NCI-H1417 treated with DMSO at 0.1 percent for 48 hours (cell line): ENCODE measurements at regions not wholly inside any gene's neighbourhood (a gene's known extent, or its start where the extent isn't known, plus 50 kb on each side); places are given as distances from the start of the nearest gene placed in this dataset.

Experiments used
- DNase-seq: peaks from one replicate; lab custom pipeline; 2025; lab: John Stamatoyannopoulos, UW

GRCh38 chr4:1511441-1512041, 105.3 kb upstream of the NKX1-1 start:
- DNase-seq = no peak

GRCh38 chr4:1510931-1511330, 104.7 kb upstream of the NKX1-1 start:
- DNase-seq = no peak

DNA sequence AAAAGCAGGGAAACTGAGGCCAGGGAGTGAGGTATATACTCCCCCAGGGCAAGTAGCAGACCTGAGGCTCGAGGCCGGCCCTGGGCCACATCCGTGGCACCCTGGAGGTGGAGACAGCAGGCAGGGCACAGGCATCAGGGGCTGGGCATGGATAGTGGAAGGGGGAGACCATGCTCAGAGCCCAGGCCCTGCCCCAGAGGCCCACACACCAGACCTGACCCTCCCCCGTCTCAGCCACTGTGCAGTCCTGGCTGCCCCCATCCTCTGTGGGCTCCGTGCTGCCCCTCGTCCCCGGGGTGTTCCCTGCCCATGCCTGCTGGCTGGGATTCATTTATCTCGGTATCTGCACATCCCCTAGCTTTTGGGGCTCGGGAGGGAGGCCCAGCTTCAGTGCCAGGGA, 103.1 kb upstream of the NKX1-1 start:
- DNase-seq = no peak

DNA sequence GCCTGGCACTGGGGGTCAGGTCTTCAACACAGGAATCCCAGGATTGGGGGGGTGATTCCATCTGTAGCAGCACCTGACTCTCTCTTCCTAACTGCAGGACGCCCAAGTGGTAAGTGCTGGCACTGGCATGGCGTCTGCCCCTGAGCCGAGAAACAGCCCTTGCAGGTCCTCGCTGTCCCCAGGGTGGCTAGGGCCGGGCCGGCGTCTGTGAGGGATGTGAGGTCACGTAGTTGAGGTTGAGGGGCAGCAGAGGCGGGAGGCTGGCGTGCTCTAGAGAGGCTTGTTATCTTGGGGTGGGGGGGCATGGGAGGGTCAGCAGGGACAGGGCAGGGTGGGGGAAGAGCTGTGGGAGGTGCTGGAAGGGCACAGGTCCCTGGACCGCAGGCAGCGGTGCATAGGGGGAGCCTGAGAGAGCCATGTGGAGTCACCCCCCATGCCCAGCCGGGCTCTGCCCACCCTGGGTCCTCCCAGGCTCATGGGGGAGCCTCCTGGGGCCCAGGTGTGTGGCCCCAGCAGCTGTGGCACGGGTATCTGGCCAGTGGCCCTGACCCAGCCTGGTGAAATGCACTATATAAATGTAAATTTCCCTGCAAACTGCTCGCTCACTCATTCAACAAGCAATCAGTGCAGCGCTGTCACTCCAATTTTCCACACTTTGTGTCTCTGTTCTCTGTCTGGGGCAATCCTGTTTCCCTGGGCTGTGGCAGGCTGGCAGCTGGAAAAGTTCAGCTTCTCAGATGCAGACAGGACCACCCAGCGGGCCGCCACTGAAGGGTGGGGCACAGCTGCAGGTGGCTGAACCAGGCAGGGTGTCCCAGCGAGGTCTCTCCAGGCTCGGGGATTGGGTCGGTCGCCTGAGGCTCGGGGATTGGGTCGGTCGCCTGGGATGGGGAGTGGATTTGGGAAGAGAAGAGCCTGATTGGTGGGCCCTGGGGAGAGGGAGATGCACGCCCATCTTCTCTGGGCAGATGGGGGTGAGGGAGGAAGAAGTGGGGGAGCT, 102.2 kb upstream of the NKX1-1 start:
- no peak for DNase-seq

DNA sequence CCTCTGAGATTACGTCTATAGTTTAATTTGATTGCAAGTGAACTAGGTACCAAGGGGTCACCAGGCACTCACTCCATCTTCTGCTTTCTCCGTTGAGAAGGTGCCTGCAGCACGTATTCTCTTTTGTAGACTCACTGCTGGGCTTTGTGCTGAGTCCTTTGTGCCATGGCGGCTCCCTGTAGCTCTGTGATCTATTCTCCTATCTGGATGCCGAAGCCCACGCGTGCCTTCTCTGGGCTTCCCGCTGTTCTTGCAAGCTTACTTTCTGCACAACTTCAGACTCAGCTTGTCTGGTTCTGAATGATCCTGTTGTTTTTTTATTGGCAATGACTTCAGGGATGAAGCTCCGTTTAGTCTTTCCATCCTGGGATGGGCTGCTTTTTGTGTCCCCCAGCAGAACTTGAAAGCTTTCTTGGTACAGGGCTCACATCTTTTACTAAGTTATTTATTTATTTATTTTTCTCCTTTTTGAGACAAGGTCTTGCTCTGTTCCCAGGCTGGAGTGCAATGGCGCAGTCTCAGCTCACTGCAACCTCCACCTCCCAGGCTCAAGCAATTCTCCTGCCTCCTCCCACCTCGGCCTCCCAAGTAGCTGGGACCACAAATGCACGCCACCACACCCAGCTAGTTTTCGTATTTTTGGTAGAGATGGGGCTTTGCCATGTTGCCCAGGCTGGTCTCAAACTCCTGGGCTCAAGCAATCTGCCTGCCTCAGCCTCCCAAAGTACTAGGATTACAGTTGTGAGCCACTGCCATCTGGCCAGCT, 100.9 kb upstream of the NKX1-1 start:
- DNase-seq = no peak

- no peak for DNase-seq
Observed at GRCh38 chr4:1505511-1506460, 99.5 kb upstream of the NKX1-1 start.

DNA sequence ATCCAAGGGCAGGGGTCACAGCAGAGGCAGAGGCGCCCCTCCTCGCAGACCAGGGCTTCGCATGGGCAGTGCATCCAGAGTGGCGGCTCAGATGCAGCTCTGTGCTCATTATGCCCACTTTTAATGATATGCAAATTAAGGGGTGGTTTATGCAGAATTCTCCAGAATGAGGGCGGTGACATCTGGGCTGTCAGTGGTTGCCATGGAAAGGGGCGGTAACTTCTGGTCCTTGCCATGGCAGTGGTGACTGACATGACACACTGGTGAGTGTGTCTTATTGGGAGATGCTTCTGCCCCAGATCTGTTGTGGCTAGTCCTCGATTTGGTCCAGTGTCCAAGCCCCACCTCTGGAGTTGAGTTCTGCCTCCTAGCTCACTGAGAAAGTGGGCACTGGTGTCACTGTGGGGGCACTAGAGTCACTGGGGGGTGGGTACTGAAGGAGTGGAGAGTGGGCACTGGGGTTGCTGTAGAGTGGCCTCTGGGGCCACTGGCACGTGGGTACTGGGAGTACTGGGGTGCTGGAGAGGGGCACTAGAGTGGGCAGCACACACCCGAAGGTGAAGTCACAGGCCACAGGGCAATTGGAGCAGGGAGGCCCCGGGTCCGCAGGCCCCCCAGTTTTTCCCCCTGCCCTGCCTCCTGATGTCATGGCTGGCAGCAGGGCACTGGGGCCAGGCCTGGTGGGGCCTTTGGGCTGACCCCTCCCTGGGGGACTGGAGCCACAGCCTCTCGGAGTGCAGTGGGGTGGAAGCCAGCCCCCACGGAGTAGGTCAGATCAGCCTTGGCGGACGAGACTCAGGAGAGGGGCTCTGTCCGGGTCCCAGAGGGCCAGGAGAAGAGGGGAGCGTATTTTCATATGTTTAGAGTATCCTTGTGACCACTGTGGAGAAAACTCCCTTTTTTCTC, 98.6 kb upstream of the NKX1-1 start:
- no peak for DNase-seq

DNA sequence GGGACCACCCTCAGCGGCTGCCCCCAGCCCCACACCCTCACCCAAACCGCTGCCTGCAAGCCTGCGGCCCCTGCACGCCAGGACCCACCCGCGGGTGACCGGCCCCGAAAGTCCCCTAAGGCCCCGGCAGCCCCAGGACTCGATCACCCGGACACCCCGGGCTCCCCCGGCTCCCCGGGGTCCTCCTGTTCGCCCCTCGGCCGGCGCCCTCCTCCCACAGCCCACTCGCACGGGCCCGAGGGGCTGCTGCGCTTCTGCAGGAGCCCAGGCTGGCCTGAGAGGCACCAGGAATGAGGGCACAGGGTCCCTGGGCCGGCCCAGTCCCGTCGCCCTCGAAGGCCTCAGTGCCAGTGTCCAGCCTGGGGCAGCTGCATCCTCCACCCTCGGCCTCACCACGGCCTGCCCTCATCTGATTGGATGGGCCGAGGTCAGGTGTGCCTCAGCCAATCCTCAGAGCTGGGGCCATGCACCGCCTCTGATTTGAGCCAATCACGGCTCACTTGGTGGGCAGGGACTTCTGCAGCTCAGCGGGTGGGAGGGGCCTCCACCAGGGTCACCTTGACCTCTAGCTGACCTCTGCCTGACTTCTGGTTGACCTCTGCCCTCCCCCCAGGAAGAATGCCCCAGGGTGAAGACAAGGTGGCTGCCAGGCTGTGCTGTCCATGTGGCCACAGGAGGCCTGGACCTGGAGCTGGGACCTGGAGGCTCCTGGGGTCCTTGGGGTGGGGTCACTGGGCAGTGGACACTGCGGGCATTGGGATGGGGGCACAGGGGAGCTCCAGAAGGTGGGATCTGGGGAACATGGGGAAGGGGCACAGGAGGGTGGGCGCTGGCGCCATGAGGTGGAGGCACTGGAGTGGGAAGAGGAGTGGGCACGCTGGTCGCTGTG, 97.6 kb upstream of the NKX1-1 start:
- no peak for DNase-seq

DNA sequence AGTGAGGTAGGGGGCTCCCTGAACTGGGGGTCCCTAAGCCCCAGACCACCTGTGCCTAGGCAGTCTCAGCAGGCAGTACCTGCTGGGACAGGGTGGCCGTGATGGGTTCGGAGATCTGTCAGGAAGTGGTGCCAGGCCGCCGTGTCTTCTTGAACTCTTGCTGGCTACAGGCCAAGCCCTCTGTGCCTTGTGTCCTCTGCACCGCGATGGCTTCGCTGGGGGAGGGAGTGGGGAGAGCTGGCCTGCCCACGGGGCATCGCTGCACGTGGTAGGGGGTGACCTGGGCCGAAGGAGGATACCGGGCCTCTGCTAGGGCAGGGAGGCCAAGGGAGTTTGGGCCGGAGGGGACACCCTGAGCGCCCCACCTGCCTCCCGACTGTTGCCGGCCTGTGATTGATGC, 96.7 kb upstream of the NKX1-1 start:
- DNase-seq = no peak

DNA sequence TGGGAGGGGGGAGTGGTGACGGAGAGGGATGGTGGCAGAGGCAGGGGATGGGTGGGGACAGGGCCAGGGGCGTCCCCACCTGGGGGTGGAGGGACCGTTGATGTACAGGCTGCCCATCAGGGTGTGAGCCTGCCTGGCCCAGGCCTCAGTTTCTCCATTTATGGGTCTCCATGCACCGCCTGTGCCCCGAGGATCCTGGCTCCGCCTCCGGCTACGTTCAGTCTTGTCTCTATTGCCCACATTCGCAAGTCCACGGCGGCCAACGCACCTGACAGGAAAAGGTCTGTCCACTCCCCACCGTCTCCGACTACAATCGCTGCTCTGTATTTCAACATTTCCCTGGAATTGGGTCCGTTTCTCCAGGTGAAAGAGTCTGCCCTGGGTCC, 96.3 kb upstream of the NKX1-1 start:
- DNase-seq = no peak

- no peak for DNase-seq
Observed at GRCh38 chr4:1501754-1502500, 95.7 kb upstream of the NKX1-1 start.

- DNase-seq = no peak
Observed at GRCh38 chr4:1500966-1501753, 94.9 kb upstream of the NKX1-1 start.

DNA sequence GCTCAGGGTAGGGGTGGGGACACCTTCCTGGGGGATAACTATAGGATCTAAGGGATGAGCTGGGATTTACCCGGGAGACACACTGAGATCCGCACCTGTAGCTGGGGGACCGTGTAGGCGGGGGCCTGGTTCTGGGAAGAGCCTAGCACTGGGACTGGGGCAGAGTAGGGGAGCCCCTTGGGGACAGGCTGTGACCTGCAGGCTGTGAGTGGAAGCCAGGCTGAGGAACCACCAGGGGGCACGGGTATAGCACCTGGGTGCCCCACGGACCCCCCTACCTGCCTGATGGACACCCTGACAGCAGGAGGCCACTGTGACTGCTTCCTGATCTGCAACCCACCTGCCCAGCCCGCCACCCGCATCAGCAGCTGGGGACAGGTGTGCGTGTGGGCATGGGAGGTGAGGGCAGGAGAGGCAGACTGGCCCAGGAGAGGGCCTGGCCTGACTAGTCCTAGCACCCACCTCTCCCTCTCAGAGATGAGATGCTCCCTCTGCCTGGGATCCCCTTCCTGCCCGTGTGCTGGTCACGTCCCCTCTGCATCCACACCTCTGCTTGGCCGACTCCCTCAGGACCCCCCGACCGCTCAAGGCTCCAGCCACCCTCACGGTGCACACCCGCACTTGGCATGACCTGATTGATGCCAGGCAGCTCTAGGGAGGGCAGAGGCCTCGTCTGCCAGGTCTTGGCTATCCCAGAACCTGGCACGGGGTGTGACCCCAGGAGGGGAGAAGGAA, 94.2 kb upstream of the NKX1-1 start:
- DNase-seq = no peak

DNA sequence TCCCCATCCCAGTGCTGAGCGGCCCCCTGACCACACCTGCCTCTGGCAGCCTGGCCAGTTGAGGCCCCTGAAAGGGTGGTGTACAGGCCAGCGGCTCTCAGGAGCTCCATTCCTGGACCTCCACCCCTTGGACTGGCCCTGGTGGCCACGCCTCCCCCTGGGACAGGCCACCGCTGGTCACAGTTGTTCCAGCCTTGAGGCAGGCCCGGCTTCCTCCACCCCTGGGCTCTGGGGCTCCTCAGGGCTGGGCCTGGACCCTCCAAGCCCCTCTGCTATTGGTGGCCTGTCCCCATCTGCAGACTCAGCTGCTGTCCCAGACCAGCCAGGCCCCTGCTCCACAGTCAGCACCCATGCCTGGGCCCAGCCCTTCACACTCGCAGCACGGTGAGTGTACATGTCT, 93.2 kb upstream of the NKX1-1 start:
- DNase-seq = no peak

- DNase-seq = no peak
Observed at GRCh38 chr4:1497189-1497801, 91.1 kb upstream of the NKX1-1 start.

DNA sequence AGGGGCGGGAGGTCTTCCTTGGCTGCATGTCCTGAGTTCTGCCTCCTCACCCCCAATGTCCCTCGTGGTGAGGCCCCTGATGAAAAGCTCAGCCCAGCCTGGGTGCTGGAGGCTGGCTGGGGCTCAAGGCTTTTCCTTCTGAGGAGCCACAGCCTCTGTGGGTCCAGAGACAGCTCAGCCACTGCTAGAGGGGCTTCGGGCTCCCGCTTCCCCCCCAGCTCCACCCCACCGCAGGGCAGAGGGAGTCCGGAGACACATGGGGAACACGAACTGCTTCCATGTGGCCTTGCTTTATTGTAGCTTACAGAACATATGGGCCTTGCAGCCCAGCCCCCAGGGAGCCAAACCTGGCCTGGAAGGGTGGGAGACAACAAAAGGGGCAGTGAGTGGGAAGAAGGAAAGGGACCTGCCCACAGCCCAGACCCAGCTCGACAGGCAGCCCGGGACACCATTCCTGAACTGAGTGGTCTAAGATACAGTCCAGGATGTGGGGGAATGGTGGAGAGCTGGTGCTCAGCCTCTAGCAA, 89.9 kb upstream of the NKX1-1 start:
- DNase-seq = no peak
